ENCODE measurements at regions not wholly inside any gene's neighbourhood (a gene's known extent, or its start where the extent isn't known, plus 50 kb on each side); places are given as distances from the start of the nearest gene placed in this dataset.

GRCh38 chr6:44007818-44008621 lies 119.2 kb downstream of the MRPL14 start:
- no peak for TF ChIP-seq POLR2A (IDR thresholded peaks at IDR 0.05)
- no peak for TF ChIP-seq POLR2AphosphoS5 (IDR thresholded peaks at IDR 0.05)

Measured in breast epithelium (tissue), 3 donors.